Stimulated activated CD4-positive, alpha-beta T cell treated with anti-CD3 and anti-CD28 coated beads, Interleukin-12 subunit alpha, Interleukin-12 subunit beta, amount 100 ng/mL, for 24 hours (primary cell): ENCODE measurements at regions not wholly inside any gene's neighbourhood (a gene's known extent, or its start where the extent isn't known, plus 50 kb on each side); places are given as distances from the start of the nearest gene placed in this dataset.

ENCODE experiments used
- DNase-seq, 2 experiments: peaks; one replicate each; pipeline ENCODE4 v3.0.0-alpha.2; 2020; ENCODE audit warnings: low read depth in 2 of 2

GRCh38 chr11:95585069-95585751 lies 204.4 kb downstream of the FAM76B start:
- no peak for DNase-seq

GRCh38 chr11:95584589-95584988 lies 205.0 kb downstream of the FAM76B start:
- no peak for DNase-seq

- no peak for DNase-seq
These were observed 205.4 kb downstream of the FAM76B start for GRCh38 chr11:95584180-95584579.

- no peak for DNase-seq
These were observed 211.7 kb downstream of the FAM76B start for GRCh38 chr11:95577716-95578460.

- DNase-seq = no peak
These were observed 213.3 kb downstream of the FAM76B start for GRCh38 chr11:95576146-95576845.

GRCh38 chr11:95575517-95575916 lies 214.1 kb downstream of the FAM76B start:
- no peak for DNase-seq

GRCh38 chr11:95571718-95572260 lies 217.8 kb downstream of the FAM76B start:
- DNase-seq = no peak

- no peak for DNase-seq
These were observed 218.7 kb downstream of the FAM76B start for GRCh38 chr11:95570845-95571244.

GRCh38 chr11:95569207-95569606 lies 220.4 kb downstream of the FAM76B start:
- no peak for DNase-seq

- no peak for DNase-seq
These were observed 221.3 kb downstream of the FAM76B start for GRCh38 chr11:95568281-95568680.

- no peak for DNase-seq
These were observed 221.9 kb downstream of the FAM76B start for GRCh38 chr11:95567685-95568084.

- DNase-seq = no peak
These were observed 223.4 kb downstream of the FAM76B start for GRCh38 chr11:95566211-95566610.

GRCh38 chr11:95565724-95566141 lies 223.8 kb downstream of the FAM76B start:
- no peak for DNase-seq

GRCh38 chr11:95563859-95564258 lies 225.7 kb downstream of the FAM76B start:
- DNase-seq = no peak

- DNase-seq = no peak
These were observed 226.4 kb downstream of the FAM76B start for GRCh38 chr11:95563173-95563572.

- no peak for DNase-seq
These were observed 227.2 kb downstream of the FAM76B start for GRCh38 chr11:95562196-95562921.

- no peak for DNase-seq
These were observed 229.7 kb downstream of the FAM76B start for GRCh38 chr11:95559899-95560298.

GRCh38 chr11:95557376-95557775 lies 232.2 kb downstream of the FAM76B start:
- DNase-seq = no peak

- peak in 1 of 2 experiments; percentile 6 for DNase-seq
These were observed 233.0 kb downstream of the FAM76B start for GRCh38 chr11:95556342-95557163.

- DNase-seq = no peak
These were observed 233.6 kb downstream of the FAM76B start for GRCh38 chr11:95556011-95556341.

- no peak for DNase-seq
These were observed 234.7 kb downstream of the FAM76B start for GRCh38 chr11:95554911-95555310.
